ENCODE measurements at regions not wholly inside any gene's neighbourhood (a gene's known extent, or its start where the extent isn't known, plus 50 kb on each side); places are given as distances from the start of the nearest gene placed in this dataset.

GRCh38 chr3:163382183-163382582 lies 1696.1 kb downstream of the SI start:
- Histone ChIP-seq H3K4me1 (ENCODE audit: control insufficient read depth, insufficient read depth, low read length) (no peaks in the 10 kb centered on the region), H3K9me3 (ENCODE audit: control insufficient read depth, insufficient read depth, low read depth, low read length) (no peaks in the 10 kb centered on the region)

DNA sequence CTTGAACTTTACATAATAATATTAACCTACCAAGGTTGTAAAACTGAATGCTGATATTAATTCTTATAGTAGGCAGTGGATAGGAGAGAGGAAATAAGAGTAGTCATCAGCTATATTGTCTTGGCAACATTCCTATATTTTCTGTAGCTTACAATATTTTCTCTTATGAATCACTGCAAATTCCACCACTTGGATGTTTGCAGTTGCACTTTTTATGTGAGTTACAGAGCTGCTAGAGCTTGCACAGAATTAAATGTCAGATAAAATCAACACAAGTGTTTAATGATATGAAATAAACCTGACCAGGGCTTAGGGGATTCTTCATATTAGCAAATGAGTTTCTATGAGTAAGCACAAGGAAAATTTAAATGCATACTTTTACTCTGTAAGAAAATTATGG lies 1710.1 kb downstream of the SI start:
- Histone ChIP-seq H3K4me3 (ENCODE audit: low read depth, low read length) (no peak overlapping the region), H3K36me3 (ENCODE audit: control insufficient read depth in 2 of 2, insufficient read depth in 1 of 2, low read length in 2 of 2) (no peaks in the 10 kb centered on the region), H3K9me3 (ENCODE audit: control insufficient read depth, insufficient read depth, low read depth, low read length) (no peaks in the 10 kb centered on the region), H3K27ac (ENCODE audit: extremely low read depth, low read depth, low read length) (no peak overlapping the region), H3K4me1 (ENCODE audit: control insufficient read depth, insufficient read depth, low read length) (no peaks in the 10 kb centered on the region)
- ChIA-PET POLR2A (no interaction called here), CTCF (no interaction called here)
- no peak for TF ChIP-seq ZNF558 (tag by site-specific recombination; IDR thresholded peaks at IDR 0.05)
- no peak for TF ChIP-seq ZNF366 (tag by site-specific recombination; conservative IDR thresholded peaks at IDR 0.05)
- TF ChIP-seq, protein P1, sequence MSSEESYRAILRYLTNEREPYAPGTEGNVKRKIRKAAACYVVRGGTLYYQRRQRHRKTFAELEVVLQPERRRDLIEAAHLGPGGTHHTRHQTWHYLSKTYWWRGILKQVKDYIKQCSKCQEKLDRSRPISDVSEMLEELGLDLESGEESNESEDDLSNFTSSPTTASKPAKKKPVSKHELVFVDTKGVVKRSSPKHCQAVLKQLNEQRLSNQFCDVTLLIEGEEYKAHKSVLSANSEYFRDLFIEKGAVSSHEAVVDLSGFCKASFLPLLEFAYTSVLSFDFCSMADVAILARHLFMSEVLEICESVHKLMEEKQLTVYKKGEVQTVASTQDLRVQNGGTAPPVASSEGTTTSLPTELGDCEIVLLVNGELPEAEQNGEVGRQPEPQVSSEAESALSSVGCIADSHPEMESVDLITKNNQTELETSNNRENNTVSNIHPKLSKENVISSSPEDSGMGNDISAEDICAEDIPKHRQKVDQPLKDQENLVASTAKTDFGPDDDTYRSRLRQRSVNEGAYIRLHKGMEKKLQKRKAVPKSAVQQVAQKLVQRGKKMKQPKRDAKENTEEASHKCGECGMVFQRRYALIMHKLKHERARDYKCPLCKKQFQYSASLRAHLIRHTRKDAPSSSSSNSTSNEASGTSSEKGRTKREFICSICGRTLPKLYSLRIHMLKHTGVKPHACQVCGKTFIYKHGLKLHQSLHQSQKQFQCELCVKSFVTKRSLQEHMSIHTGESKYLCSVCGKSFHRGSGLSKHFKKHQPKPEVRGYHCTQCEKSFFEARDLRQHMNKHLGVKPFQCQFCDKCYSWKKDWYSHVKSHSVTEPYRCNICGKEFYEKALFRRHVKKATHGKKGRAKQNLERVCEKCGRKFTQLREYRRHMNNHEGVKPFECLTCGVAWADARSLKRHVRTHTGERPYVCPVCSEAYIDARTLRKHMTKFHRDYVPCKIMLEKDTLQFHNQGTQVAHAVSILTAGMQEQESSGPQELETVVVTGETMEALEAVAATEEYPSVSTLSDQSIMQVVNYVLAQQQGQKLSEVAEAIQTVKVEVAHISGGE (tag by site-specific recombination; conservative IDR thresholded peaks at IDR 0.05; ENCODE audit: low read depth): no peak
- no peak for TF ChIP-seq KLF9 (tag by site-specific recombination; IDR thresholded peaks at IDR 0.05; ENCODE audit: low read depth)
- TF ChIP-seq ZNF311 (tag by site-specific recombination; IDR thresholded peaks at IDR 0.05; ENCODE audit: borderline replicate concordance): no peak
- TF ChIP-seq ZNF621 (tag by site-specific recombination; IDR thresholded peaks at IDR 0.05): no peak
- TF ChIP-seq, protein P2, sequence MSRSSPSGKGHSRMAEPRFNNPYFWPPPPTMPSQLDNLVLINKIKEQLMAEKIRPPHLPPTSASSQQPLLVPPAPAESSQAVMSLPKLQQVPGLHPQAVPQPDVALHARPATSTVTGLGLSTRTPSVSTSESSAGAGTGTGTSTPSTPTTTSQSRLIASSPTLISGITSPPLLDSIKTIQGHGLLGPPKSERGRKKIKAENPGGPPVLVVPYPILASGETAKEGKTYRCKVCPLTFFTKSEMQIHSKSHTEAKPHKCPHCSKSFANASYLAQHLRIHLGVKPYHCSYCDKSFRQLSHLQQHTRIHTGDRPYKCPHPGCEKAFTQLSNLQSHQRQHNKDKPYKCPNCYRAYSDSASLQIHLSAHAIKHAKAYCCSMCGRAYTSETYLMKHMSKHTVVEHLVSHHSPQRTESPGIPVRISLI (tag by site-specific recombination; IDR thresholded peaks at IDR 0.05): no peak
- TF ChIP-seq ZNF701 (tag by site-specific recombination; IDR thresholded peaks at IDR 0.05): no peak
- no peak for TF ChIP-seq ZSCAN5A (tag by site-specific recombination; IDR thresholded peaks at IDR 0.05)
- TF ChIP-seq ZNF391 (tag by site-specific recombination; IDR thresholded peaks at IDR 0.05; ENCODE audit: borderline replicate concordance, low read depth): no peak
- TF ChIP-seq ZNF501 (tag by site-specific recombination; IDR thresholded peaks at IDR 0.05): no peak
- no peak for TF ChIP-seq ZNF426 (tag by site-specific recombination; IDR thresholded peaks at IDR 0.05)
- no peak for TF ChIP-seq BCL6B (tag by site-specific recombination; IDR thresholded peaks at IDR 0.05)
- TF ChIP-seq ZBTB26 (tag by site-specific recombination; optimal IDR thresholded peaks at IDR 0.05): no peak

More at GRCh38 chr3:163382183-163382582, 1696.1 kb downstream of the SI start:
- TF ChIP-seq ZNF707 (tag by site-specific recombination; IDR thresholded peaks at IDR 0.05) (no peak), SALL2 (tag by site-specific recombination; IDR thresholded peaks at IDR 0.05; ENCODE audit: borderline replicate concordance) (no peak), PRDM4 (tag by site-specific recombination; IDR thresholded peaks at IDR 0.05) (no peak)
- Histone ChIP-seq H3K36me3 (ENCODE audit: control insufficient read depth in 2 of 2, insufficient read depth in 1 of 2, low read length in 2 of 2) (no peaks in the 10 kb centered on the region), H3K4me3 (ENCODE audit: low read depth, low read length) (no peak overlapping the region), H3K27ac (ENCODE audit: extremely low read depth, low read depth, low read length) (no peak overlapping the region)
- CTCF ChIA-PET: interaction anchor here (0.6 kb wide), 1 partner anchor 381 kb away, joined by 3 read pairs; no protein-coding TSS in a partner anchor
- POLR2A ChIA-PET: no interaction called here

All from HEK293 (cell line).